OCI-LY7 (cell line): ENCODE measurements at regions not wholly inside any gene's neighbourhood (a gene's known extent, or its start where the extent isn't known, plus 50 kb on each side); places are given as distances from the start of the nearest gene placed in this dataset.

Experiments
- CTCF ChIP-seq: fragments of 200-600 bp; sonication (generic); conservative IDR thresholded peaks from 2 replicates; pipeline ENCODE4 v1.5.1; 2014; ENCODE audit warnings: mild to moderate bottlenecking, antibody characterized with exemption, low read length, moderate library complexity, mixed read lengths
- EZH2phosphoT487 ChIP-seq: fragments of 200-600 bp; sonication (generic); IDR thresholded peaks from 2 replicates; pipeline ENCODE4 v1.6.1; 2018; ENCODE audit warnings: low read depth, borderline replicate concordance, mild to moderate bottlenecking, mixed run types, antibody characterized with exemption, low read length, moderate library complexity, mixed read lengths

- no peak for TF ChIP-seq CTCF
- no peak for TF ChIP-seq EZH2phosphoT487
Measured at GRCh38 chrX:5536261-5536660, 692.4 kb downstream of the NLGN4X start.
